ENCODE measurements at regions not wholly inside any gene's neighbourhood (a gene's known extent, or its start where the extent isn't known, plus 50 kb on each side); places are given as distances from the start of the nearest gene placed in this dataset.

- TF ChIP-seq CTCF (IDR thresholded peaks at IDR 0.05) = no peak
- TF ChIP-seq POLR2A (IDR thresholded peaks at IDR 0.05) = no peak
Measured at GRCh38 chr2:7117076-7117475, 199.9 kb downstream of the RNF144A start.

All from adrenal gland (tissue), 5 donors.